IPS-15b (cell line): ENCODE measurements at regions not wholly inside any gene's neighbourhood (a gene's known extent, or its start where the extent isn't known, plus 50 kb on each side); places are given as distances from the start of the nearest gene placed in this dataset.
"Not testable (repeated sequence)": the region's sequence is repeated elsewhere in the genome, so short reads cannot be mapped to it uniquely, and the experiment has no call there.

Experiments
- H3K27me3 ChIP-seq: one replicate; pipeline ENCODE4 v1.6.1; 2013; ENCODE audit warnings: low read length; ENCODE audit not compliant: control insufficient read depth, insufficient read depth
- H3K36me3 ChIP-seq: one replicate; pipeline ENCODE4 v1.6.1; 2013; ENCODE audit warnings: low read length; ENCODE audit not compliant: control insufficient read depth, insufficient read depth
- H3K4me1 ChIP-seq: one replicate; pipeline ENCODE4 v1.6.1; 2013; ENCODE audit warnings: mild to moderate bottlenecking, low read length; ENCODE audit not compliant: control insufficient read depth, insufficient read depth
- H3K4me3 ChIP-seq: one replicate; pipeline ENCODE4 v1.5.1; 2013; ENCODE audit warnings: low read depth, low read length
- H3K9ac ChIP-seq: one replicate; pipeline ENCODE4 v1.6.1; 2013; ENCODE audit warnings: low read depth, mild to moderate bottlenecking, low read length
- H3K9me3 ChIP-seq: one replicate; pipeline ENCODE4 v1.6.1; 2013; ENCODE audit warnings: mild to moderate bottlenecking, low read length; ENCODE audit not compliant: control insufficient read depth, insufficient read depth

DNA sequence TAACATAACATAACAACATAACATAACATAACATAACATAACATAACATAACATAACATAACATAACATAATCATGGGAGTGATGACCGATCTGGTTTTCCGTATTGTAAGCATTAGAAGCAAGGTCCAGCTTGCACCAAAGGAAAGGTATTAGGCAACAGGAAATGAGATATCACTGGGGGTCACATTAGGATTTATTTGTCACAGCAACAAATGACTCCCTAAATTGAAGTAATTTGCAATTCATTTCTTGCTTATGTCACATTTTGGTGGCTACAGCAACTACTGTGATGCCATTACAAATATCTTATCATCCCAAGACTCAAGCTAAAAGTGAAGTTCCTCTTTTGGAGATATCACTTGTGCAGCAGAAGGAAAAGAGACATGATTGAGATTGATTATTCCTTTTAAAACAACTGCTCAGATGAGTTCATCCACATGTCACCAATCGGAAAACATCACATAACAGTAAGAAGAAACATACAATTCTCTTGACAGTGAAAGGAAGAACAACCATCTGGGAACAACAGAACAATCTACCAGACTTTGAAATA is 1331.1 kb upstream of the RAG2 start:
- Histone ChIP-seq H3K36me3 (no peaks in the 10 kb centered on the region), H3K9ac (no peak overlapping the region), H3K4me1 (no peaks in the 10 kb centered on the region), H3K27me3 (no peaks in the 10 kb centered on the region), H3K9me3 (no peaks in the 10 kb centered on the region), H3K4me3 (no peak overlapping the region)

DNA sequence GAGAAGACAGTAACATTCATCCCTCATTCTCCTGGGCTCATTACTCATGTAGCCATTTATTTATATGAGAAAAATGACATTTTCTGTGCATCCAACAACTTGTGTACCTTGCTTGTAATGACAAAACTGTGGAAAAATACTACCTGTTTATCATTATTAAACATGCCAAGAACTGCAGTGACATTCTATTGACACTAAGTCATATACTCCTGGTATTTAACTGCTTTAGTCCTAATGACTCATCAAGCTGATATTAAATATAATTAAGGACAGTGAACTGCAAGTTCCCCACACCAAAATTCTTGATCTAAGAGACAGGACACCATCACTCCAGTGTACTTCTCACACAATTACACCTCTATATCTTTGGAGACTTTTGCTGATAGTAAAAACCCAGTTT is 1328.7 kb upstream of the RAG2 start:
- no peaks in the 10 kb centered on the region for H3K36me3 ChIP-seq
- H3K27me3 ChIP-seq, result no peaks in the 10 kb centered on the region
- H3K9ac ChIP-seq, result no peak overlapping the region
- no peak overlapping the region for H3K4me3 ChIP-seq
- no peaks in the 10 kb centered on the region for H3K9me3 ChIP-seq
- no peaks in the 10 kb centered on the region for H3K4me1 ChIP-seq

DNA sequence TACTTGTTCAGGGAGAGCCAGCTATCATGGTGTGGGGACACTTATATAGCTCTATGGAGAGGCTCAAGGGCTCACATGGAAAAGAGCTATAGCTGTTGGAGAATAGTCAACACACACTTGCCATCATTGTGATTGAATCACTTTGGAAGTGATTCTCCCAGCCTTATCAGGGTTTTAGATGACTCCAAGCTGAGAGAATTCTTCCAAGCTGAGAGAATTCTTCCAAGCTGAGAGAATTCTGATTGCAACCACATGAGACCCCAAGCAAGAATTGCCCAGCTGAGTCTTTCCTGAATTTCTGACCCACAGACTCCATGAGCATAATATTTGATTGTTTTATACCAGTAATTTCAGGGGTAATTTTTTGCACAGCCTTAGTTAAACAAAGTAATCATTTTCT is 1318.3 kb upstream of the RAG2 start:
- Histone ChIP-seq H3K27me3 (no peaks in the 10 kb centered on the region), H3K9ac (no peak overlapping the region), H3K4me3 (no peak overlapping the region), H3K36me3 (no peaks in the 10 kb centered on the region), H3K9me3 (no peaks in the 10 kb centered on the region), H3K4me1 (no peaks in the 10 kb centered on the region)

DNA sequence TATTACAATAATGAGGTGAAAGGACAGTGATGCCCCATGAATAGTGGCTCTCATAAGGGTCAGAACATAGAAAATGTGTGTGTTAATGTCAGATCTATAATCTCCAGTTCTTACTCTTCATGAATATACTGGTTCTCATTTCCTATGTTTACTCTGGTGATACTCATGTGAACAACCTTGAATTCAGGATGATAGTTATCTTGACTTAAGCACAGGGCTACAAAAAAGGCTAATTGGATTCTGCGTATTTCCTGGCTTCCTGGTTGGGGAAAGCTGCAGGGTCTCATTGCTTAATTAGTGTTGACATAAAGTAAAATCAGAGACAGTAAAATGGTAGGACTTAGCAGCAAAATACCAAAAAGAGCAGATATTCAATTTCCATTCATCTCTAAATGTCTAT is 1316.8 kb upstream of the RAG2 start:
- H3K36me3 ChIP-seq, result no peaks in the 10 kb centered on the region
- no peak overlapping the region for H3K9ac ChIP-seq
- no peak overlapping the region for H3K4me3 ChIP-seq
- H3K9me3 ChIP-seq, result no peaks in the 10 kb centered on the region
- H3K27me3 ChIP-seq, result no peaks in the 10 kb centered on the region
- no peaks in the 10 kb centered on the region for H3K4me1 ChIP-seq

DNA sequence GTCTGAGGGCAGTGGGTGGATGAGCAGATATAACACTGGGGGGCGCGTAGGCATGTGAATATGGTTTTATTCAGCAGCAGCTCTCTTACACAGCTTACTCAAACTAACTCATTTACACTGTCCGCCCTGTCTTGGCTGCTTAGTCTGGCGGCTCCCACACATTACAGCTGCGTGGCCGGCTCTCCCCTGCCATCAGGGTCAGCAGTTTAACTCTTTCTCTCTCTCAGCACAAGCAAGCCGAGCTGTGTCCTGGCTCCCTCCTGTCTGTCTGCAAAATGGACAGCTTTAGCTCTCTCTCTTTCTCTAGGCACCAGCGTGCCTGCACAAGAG is 1310.1 kb upstream of the RAG2 start:
- Histone ChIP-seq H3K4me3 (no peak overlapping the region), H3K4me1 (no peaks in the 10 kb centered on the region), H3K27me3 (no peaks in the 10 kb centered on the region), H3K36me3 (no peaks in the 10 kb centered on the region), H3K9ac (no peak overlapping the region), H3K9me3 (no peaks in the 10 kb centered on the region)

DNA sequence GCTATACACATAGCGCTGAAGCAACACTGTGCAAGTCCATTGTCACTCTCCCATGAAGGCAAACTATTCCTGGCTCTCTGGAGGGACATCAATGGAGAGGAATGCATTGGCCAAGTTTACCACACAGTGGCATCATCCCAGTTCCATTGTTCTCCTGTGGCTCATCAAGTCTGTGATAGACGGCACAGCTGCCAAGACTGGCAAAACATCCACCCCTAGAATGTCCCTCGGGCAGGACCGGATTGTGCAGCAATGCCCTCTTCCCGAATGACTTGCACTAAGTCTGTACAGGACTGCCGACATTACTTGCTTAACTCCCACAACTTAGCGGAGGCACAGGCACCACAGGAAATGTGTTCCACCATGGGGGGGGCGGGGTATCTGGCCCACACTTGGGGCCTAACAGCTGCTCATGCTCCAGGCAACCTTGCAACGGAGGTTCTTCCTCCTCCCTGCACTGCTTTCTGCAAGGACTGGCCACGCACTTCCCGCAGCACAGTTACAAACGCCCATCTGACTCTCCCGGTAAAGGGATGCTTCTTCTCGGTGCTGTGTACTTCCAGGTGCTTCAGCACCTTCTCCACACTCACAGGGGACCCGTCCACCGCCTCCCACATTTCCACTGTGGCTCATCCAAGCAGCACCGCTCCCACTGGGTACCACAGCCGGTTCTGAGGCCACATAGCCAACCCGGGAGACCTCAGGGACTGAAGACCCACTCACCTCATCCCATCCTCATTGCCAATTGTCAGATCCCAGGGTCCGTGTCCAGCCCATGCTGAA is 1309.6 kb upstream of the RAG2 start:
- Histone ChIP-seq H3K9ac (no peak overlapping the region), H3K9me3 (no peaks in the 10 kb centered on the region), H3K4me3 (no peak overlapping the region), H3K4me1 (no peaks in the 10 kb centered on the region), H3K27me3 (no peaks in the 10 kb centered on the region), H3K36me3 (no peaks in the 10 kb centered on the region)

DNA sequence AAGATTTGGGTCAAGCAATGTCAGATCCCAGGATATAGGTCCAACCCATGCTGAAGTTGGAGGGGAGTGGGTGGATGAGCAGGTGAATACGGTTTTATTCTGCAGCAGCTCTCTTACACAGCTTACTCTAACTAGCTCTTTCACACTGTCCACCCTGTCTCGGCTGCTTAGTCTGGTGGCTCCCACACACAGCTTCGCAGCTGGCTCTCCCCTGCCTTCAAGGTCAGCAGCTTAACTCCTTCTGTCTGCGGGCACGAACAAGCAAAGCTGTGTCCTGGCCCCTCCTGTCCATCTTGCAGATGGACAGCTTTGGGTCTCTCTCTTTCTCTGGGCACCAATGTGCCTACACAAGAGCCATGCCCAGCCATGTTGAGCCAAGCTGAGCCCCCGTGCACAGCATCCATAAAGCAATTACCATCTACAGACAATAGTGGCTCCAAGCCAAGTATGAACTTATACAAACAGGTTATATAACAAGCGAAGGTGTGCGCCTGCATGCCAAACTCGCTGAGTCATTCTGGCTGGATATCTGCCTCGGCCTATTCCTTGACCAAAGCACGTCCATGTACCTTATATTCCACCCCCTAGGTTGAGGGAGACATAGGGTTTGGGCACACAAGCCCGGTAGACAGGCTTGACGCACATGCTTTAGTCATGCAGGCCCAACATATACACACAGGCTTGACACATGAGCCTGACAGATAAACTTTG is 1307.8 kb upstream of the RAG2 start:
- Histone ChIP-seq H3K27me3 (no peaks in the 10 kb centered on the region), H3K4me3 (no peak overlapping the region), H3K9ac (no peak overlapping the region), H3K9me3 (no peaks in the 10 kb centered on the region), H3K36me3 (no peaks in the 10 kb centered on the region), H3K4me1 (no peaks in the 10 kb centered on the region)

DNA sequence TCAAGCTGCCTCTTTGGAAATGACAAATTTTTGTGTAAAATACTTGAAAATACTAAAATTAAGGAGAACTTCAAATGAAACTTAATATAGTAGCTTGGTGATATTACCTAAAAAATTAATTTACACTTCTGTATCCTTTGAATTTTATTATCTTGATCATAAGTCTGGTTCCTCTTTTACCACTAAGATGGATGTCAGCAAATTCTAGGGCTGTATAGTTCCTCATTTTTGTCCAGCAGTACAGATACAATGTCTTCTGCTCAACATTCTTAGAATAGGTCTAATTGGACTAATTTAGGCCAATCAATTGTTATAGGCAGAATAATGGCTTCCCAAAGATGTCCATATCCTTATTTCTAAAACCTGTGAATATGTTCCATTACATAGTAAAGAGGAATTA is 1298.0 kb upstream of the RAG2 start:
- Histone ChIP-seq H3K9me3 (no peaks in the 10 kb centered on the region), H3K9ac (no peak overlapping the region), H3K4me1 (no peaks in the 10 kb centered on the region), H3K27me3 (no peaks in the 10 kb centered on the region), H3K4me3 (no peak overlapping the region), H3K36me3 (no peaks in the 10 kb centered on the region)

DNA sequence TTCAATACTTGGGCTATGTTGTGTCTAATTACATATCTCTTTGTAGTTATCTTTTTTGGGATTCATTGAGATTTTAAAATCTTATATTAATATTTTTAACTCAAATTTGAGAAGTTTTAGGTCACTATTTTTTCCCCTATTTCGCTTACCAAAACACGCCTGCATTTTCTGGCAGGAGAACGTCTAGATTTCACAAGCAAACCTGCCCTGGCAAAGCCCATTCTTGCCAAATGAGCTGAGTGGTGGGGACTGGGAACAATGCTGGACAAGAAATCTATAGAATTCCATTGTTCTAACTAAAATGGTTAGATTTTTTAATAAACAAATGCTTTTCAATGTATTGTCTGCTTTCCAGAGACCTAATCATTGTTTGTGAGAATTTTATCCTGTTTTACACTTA is 1283.7 kb upstream of the RAG2 start:
- Histone ChIP-seq H3K4me3 (no peak overlapping the region), H3K4me1 (no peaks in the 10 kb centered on the region), H3K9me3 (no peaks in the 10 kb centered on the region), H3K9ac (no peak overlapping the region), H3K36me3 (no peaks in the 10 kb centered on the region), H3K27me3 (no peaks in the 10 kb centered on the region)

DNA sequence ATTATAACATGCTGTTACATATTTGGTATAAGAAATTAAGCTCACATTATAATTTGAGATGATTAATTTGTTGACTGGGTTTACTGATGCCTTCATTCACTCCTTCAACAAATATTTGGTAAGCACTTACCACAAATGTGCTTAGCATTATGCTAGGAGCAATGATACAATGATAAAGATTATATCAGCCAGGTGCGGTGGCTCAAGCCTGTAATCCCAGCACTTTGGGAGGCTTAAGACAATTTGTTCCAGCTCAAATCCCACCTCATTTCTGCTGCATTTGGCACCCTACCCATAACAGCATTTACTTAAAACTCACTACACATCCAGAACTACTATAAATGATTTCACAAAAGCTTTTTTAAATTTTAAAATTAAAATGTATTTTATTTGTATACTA is 1263.6 kb upstream of the RAG2 start:
- Histone ChIP-seq H3K36me3 (no peaks in the 10 kb centered on the region), H3K4me3 (no peak overlapping the region), H3K27me3 (no peaks in the 10 kb centered on the region), H3K4me1 (peaks cover 3% of the 10 kb centered on the region), H3K9me3 (no peaks in the 10 kb centered on the region), H3K9ac (no peak overlapping the region)

DNA sequence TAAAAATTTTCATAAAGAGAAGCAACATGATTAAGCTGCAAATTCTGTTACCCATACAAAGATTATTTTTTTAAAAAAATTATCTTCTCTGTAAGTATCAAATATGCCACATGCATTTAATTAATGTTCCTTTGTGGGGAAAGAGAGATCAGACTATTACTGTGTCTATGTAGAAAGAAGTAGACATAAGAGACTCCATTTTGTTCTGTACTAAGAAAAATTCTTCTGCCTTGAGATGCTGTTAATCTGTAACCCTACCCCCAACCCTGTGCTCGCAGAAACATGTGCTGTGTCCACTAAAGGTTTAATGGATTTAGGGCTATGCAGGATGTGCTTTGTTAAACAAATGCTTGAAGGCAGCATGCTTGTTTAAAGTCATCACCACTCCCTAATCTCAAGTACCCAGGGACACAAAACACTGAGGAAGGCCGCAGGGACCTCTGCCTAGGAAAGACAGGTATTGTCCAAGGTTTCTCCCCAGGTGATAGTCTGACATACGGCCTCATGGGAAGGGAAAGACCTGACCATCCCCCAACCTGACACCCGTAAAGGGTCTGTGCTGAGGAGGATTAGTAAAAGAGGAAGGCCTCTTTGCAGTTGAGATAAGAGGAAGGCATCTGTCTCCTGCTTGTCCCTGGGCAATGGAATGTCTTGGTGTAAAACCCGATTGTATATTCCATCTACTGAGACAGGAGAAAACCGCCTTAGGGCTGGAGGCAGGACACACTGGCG is 1260.9 kb upstream of the RAG2 start:
- not testable (repeated sequence) for H3K4me3 ChIP-seq, H3K9me3 ChIP-seq, H3K36me3 ChIP-seq, H3K9ac ChIP-seq, H3K27me3 ChIP-seq, H3K4me1 ChIP-seq

DNA sequence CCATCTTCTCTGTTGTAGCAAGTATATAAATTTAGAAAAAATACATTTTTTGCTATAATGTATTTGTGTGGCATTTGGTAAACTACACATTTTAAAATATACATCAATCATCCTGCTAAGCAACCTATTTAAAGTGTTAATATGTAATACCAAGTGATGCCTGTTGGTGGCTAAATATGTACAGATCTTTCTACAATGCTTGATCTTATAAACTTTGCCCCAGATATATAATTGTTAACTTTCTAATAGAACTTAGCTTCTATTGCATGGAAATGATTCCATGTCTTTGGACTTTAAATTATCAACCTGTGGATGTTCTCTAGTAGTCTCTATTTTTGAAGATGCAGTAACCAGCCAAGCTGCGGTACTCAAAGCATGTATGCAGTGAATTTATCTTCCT is 1260.4 kb upstream of the RAG2 start:
- Histone ChIP-seq H3K4me1 (peaks cover 3% of the 10 kb centered on the region), H3K4me3 (no peak overlapping the region)

More for the DNA sequence above, 1260.4 kb upstream of the RAG2 start:
- no peaks in the 10 kb centered on the region for H3K36me3 ChIP-seq
- H3K9me3 ChIP-seq, result no peaks in the 10 kb centered on the region
- no peak overlapping the region for H3K9ac ChIP-seq
- no peaks in the 10 kb centered on the region for H3K27me3 ChIP-seq
